ENCODE measurements at regions not wholly inside any gene's neighbourhood (a gene's known extent, or its start where the extent isn't known, plus 50 kb on each side); places are given as distances from the start of the nearest gene placed in this dataset.

DNA sequence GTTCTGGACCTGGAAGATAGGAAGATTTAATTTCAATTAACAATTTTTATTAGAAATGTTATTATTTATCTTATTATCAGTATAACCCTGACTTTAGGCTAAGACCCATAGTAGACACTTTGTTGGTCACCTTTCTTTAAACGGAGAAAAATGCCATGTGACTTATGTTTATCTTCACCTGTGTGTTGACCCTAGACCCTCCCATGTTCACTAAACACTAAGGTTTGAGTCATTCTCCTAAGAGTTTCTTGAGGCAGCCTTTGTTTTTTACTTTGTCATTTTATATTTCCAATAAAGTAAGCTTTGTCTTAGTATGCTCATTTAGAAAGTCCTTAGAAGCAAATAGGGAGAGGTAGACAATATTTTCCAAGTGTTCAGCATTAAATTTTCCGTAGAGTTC lies 771.7 kb downstream of the METTL15 start:
- no peak overlapping the region for H3K4me3 ChIP-seq (ENCODE audit: low read depth, low read length)
- TF ChIP-seq, protein P1, sequence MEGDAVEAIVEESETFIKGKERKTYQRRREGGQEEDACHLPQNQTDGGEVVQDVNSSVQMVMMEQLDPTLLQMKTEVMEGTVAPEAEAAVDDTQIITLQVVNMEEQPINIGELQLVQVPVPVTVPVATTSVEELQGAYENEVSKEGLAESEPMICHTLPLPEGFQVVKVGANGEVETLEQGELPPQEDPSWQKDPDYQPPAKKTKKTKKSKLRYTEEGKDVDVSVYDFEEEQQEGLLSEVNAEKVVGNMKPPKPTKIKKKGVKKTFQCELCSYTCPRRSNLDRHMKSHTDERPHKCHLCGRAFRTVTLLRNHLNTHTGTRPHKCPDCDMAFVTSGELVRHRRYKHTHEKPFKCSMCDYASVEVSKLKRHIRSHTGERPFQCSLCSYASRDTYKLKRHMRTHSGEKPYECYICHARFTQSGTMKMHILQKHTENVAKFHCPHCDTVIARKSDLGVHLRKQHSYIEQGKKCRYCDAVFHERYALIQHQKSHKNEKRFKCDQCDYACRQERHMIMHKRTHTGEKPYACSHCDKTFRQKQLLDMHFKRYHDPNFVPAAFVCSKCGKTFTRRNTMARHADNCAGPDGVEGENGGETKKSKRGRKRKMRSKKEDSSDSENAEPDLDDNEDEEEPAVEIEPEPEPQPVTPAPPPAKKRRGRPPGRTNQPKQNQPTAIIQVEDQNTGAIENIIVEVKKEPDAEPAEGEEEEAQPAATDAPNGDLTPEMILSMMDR (IDR thresholded peaks at IDR 0.05; ENCODE audit: borderline replicate concordance, insufficient read depth, low read depth, low read length): no peak

DNA sequence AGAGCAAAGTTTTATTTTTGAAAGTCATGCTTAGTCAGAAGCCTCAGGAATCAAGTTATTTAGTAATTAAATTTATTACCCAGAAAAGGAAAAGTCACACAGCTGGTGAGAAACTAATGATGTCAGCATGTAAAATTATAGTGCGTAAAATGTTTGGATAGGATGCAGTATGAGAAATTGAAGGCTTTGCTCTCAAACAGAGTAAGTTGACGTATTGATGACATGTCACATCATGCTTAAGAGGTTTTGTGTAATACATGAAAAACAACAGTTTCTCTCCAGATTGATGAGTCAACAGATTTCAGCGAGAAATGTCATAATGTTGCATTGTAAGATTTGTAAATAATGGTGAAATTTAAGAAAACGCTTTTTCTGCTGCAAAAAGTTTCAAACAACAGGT lies 769.8 kb downstream of the METTL15 start:
- H3K4me3 ChIP-seq (ENCODE audit: low read depth, low read length): no peak overlapping the region
- TF ChIP-seq, protein P1 (IDR thresholded peaks at IDR 0.05; ENCODE audit: borderline replicate concordance, insufficient read depth, low read depth, low read length): no peak

DNA sequence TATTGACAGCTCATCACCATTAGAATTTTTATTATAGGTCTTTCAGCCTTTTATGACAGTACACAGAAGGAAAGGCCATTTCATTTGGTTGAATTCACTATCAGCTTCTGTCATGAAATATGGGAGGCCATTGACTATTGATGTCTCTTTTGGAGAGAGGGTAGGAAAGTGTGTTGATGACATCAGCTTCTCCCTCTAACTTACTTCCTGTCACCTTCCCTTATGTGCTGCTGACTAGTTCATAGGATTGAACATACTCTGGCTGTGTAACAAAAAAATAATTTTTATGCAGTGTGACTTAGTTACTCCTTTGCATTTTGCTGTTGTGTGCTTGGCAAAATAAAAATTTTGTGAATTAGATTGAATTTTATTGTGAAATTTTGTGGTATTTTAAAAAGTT lies 769.2 kb downstream of the METTL15 start:
- TF ChIP-seq, protein P1 (IDR thresholded peaks at IDR 0.05; ENCODE audit: borderline replicate concordance, insufficient read depth, low read depth, low read length): no peak

DNA sequence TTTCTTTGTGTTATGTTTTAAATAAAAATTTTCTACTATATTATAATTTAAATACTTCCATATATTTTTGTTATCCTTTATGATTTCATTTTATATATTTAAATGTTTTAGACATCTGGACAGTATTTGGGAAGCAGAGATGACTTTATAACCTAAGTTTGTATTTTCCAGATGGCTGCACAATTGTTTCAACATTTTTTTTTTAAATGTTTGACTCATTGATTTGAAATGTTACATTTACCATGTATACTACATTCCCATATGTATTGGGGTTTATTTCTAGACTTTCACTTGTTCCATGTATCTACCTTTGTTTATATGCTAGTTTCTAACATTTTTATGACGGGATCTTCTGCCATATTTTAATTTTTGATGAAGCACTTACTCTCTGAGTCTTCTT lies 766.5 kb downstream of the METTL15 start:
- TF ChIP-seq, protein P1 (IDR thresholded peaks at IDR 0.05; ENCODE audit: borderline replicate concordance, insufficient read depth, low read depth, low read length): no peak
- no peak overlapping the region for H3K4me3 ChIP-seq (ENCODE audit: low read depth, low read length)

More for the DNA sequence above, 769.2 kb downstream of the METTL15 start:
- H3K4me3 ChIP-seq (ENCODE audit: low read depth, low read length): no peak overlapping the region

DNA sequence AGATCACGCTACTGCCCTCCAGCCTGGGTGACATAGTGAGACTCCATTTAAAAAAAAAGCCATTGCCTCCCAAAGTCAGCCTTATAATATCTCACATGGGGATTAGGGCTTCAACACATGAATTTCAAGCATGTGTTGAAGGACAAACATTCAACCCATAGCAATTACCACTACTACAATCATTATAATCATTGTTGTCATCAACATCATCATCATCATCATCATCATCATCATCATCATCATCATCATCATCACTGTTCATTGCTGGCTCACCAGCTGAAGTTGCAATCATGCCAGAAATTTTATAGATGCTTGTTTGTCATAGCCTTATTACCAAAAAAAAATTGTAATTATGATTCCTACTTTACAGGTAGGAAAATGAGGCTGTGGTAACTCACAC lies 762.9 kb downstream of the METTL15 start:
- H3K4me3 ChIP-seq (ENCODE audit: low read depth, low read length): no peak overlapping the region
- TF ChIP-seq, protein P1 (IDR thresholded peaks at IDR 0.05; ENCODE audit: borderline replicate concordance, insufficient read depth, low read depth, low read length): no peak

DNA sequence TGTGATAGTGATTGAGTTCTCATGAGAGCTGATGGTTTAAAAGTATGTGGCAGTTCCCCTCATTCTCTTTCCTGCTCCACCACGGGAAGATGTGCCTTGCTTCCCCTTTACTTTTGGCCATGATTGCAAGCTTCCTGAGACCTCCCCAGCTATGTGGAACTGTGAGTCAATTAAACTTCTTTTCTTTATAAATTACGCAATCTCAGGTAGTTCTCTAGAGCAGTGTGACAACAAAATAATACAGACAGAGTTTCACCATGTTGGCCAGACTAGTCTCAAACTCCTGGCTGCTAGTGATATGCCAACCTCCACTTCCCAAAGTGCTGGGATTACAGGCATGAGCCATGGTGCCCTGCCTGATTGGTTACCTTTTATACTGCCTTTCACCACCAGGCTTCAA lies 755.2 kb downstream of the METTL15 start:
- TF ChIP-seq, protein P1 (IDR thresholded peaks at IDR 0.05; ENCODE audit: borderline replicate concordance, insufficient read depth, low read depth, low read length): no peak
- H3K4me3 ChIP-seq (ENCODE audit: low read depth, low read length): no peak overlapping the region

DNA sequence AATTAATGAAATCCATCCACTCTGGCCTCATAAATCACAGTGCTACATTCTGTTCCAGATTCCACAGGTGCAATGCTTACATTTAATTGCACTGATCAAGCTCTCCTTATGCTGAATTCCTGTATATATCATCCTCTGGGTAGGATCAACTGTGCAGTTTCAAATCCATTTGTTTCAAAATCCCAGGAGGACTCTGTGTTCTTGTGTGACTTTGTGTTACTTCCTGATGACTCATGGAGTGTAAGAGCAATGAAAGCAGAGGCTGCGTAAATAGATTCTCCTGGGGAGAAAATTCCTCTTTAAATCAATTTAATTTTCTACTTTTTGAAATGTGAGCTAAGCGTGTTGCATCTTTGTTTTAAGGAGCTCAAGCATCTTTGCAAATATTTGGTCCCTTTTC lies 752.7 kb downstream of the METTL15 start:
- H3K4me3 ChIP-seq (ENCODE audit: low read depth, low read length): no peak overlapping the region
- TF ChIP-seq, protein P1 (IDR thresholded peaks at IDR 0.05; ENCODE audit: borderline replicate concordance, insufficient read depth, low read depth, low read length): no peak
